Occipital lobe (tissue), 1 donor: ENCODE measurements at regions not wholly inside any gene's neighbourhood (a gene's known extent, or its start where the extent isn't known, plus 50 kb on each side); places are given as distances from the start of the nearest gene placed in this dataset.

Experiments
- DNase-seq: peaks from one replicate; lab custom pipeline; 2025; lab: John Stamatoyannopoulos, UW

DNA sequence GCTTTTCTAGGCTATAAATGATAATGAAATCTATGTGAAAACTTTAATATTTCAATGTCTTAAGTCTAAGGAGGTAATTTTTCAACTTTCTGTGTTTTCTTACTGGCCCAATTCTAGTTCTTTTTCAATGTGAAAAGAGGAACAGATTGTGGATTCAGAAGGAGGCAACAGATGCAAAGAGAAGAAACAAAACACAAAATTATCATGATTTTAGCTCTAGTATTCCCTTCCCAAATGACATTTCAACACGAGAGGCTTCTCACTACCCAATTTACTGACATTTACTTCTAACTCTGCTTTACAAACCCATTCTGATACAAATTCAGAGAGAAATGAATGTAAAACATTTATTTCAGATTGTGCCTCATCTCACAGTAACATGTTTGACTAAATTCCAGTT is 169.4 kb downstream of the WT1 start:
- DNase-seq = no peak

DNA sequence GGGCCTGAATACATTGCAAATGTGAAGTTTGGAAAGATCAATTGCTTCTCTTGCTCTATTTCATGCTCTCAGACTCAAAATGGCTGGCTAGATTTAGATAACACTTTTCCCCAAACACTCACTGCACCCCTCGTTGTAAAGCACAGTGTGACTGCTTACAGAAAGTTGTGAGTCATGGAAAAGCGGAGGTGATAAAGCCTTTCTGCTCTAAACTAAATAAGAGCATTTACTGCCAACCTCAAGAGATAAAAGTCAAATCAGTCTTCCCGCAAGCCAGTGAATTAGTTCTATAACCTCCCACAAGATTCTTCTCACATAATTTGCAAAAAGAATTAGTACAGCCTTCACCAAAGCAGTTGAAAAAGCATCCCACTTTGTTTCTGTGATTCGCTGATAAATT is 168.7 kb downstream of the WT1 start:
- no peak for DNase-seq

DNA sequence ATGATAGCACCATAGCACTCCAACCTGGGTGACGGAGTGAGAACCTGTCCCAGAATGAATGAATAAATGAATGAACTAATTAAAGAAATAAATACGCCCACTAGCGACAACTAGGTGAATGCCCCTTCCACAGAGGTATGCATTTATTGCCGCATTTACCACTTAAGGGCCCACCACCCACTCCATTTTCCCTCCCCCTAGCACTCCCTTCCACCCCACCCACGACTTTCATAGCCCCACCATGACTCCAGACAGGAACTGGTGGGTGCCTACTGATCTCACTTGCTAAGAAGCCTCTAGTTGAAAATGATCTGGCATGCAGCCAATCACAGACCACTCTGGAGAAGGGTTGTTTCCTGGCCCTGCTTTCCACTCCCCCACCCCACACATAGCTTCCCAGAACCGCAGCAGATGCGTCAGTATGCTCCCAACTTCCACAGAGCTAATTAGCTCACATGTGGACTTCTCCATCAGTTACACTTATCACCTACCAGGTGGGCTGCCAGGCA is 167.6 kb downstream of the WT1 start:
- no peak for DNase-seq

DNA sequence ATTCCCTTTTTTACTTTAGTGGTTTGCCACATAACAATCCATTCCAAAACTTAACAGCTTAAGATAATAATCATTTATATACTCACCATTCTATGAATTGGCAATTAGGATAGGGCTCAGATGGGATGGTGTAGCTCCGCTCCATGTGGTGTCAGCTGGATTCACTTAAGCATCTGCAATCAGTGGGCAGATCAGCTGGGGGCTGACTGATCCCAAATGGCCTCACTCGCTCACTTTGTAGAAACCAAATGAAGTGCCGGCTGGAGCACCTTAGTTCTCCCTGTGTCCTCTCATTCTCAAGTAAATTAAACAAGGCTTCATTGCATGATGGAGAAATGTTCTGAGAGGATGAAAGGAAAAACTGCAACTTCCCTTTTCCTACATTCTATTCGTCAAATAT is 161.4 kb downstream of the WT1 start:
- DNase-seq = no peak

DNA sequence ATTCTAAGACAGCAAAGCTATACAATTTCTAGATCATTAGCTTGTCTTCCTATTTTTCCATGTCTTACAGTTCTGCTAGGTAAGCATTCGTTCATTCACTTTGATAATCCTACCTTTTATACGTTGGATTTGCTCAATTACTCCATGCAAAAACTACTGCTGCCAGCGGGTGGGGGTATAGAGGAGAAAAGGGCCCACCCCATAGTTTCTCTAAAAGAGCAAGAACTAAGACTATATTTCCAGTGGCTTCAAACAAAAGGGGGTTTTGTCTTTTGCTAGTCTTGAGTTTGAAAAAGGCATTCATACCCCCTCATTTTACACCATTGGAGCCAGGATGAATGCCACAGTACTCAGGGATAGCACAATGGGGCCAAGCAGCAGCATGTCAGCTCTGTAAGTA is 155.7 kb downstream of the WT1 start:
- DNase-seq = no peak

DNA sequence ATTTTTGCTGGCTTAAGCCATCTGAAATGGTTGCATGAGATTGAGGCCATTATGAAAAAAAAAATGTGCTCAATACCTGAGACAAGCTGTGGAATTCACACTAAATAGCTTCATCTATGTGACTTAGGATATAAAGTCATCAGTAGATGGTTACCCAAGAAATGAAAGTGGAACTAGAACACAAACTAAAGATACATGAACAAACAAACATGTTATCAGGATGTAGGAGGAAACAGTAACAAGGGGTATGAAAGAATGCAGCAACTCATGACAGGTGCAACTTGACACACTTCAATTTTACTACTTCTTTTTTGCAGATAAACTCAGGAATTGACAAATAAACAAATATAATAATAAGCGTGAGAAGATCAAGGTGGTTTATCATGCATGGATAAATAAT is 155.0 kb downstream of the WT1 start:
- DNase-seq = no peak

DNA sequence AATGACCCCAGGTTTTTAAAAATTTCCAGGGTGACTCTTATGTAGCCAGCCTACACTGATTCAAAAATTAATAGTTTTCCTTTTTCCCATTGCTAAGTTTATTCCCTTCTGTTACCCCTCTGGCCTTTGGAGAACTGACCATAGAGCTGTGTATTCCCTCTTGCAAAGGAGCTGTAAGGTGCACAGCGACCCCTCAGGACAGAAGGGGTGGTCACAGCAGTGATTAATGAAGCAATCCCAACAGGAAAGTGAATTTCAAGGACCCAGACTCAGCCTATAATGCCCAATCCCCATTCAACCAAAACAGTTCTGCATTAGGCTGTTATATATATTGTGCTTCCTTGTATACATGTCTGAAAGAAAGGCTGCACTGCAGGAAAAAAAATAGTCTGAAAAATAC is 147.1 kb downstream of the WT1 start:
- no peak for DNase-seq

DNA sequence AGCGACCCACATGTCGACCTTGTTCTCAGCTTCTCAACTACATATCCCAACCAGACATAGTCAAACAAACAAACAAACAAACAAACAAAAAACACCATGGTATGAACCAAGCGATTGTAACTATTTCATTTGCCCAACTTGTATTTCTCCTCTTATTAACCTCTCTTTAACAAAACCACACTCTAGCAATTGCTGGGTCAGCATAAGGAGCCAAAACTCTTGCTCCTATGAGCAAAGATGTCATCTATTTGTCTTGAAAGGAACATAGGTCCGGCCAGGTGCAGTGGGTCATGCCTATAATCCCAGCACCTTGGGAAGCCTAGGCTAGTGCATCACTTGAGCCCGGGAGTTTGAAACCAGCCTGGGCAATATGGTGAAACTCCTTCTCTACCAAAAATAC is 145.6 kb downstream of the WT1 start:
- DNase-seq = no peak

DNA sequence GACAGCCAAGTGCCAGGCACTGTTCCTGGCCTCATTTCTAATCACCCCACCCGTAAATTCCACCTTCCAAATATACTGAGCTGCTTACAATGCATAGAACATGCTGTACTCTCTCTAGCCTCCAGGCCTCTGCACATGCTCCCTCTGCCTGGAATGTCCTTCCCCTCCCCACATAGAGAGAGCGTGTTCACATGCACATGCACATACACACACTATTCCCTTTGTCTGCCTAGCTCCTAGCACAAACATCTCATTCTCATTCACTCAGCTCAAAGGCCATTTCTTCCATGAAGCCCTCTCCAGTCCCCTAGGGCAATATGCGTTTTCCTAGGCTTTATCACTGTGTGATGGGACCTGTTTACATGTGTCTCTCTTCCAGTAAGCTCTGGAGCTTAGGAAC is 144.6 kb downstream of the WT1 start:
- peak; percentile 53 for DNase-seq

DNA sequence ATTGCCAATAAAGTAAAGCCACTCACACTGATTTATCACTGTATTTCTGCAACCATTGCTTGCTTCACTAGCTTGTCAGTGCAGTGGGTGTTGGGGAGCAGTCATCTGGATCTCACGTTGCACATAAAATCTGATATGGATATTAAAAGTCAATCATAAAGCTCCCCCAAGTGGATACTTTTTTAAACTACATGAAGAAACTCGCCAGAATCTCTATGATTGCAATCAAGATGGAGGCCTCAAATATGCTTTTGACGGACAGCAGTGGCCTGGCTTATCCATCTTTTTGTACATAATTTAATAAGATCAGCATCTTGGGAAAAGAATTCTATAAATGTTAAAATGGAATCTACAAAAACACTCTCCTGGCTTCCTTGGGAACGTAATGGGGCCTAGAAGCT is 137.7 kb downstream of the WT1 start:
- no peak for DNase-seq

DNA sequence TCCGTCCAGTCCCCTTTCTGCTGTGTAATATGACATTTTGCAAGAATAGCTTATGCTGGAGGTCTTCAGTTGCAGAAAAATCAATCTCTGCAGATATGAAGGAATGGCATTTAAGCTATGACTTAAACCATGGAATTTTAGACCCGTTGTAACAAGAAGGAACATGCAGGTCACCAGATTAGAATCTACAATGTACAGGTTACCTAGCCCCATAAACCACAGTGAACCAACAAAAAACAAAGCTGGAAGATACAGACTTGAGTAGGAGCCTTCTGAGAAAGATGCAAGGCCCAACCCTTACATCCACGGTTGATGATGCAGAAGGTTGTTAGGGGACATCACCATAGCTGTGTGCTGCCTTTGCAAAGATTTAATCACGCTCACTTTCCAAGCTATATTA is 132.5 kb downstream of the WT1 start:
- no peak for DNase-seq

DNA sequence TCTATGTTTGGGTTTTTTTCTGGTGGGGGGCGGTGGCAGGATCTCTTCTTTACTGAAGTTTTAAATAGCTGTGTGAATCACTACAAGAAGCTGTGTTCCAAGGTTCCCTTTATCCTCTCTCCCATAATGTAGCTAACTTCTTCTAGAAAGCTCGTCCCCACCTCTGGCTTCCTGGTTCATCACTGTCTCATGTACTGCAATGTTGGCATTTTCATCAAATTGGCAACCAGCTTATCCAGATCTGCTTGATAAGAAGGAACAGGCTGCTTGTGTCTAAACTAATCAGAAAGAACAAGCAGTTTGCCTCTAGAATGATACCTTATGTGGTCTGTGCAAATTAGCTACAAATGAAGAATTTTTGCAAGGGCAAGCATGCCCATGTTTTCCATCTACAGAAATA is 130.8 kb downstream of the WT1 start:
- no peak for DNase-seq

DNA sequence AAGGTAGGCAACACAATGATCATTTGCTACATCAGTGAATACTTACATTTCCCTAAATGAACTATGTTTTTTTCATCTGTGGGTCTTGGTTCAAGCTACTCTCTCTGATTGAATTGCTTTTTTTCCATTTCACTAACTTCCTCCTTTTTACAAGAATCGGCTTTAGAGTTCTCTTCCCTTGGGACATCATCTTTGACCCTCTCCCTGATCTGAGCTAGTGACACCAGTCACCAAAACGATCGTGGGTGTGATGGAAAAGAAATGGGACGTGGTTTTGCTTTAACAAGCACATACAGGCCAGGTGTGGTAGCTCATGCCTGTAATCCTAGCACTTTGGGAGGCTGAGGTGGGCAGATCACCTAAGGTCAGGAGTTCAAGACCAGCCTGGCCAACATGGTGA is 129.9 kb downstream of the WT1 start:
- DNase-seq = no peak

DNA sequence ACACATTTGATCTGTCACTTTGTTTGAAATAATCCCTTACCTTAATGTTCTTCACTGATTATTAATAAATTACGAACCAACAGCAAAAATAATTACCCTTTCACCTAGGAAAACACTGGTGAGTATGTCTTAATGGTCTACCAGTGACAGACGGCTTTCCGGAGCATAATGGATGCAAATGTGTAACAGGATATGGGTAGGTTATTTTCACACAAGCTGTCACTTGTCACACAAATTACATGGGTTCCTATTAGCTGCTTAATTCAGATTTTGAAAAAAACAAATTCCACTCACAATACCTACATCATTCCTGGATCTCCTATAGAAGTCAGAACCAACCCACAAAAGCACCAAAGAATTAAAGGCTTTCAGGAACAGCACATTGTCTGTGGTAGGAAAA is 127.9 kb downstream of the WT1 start:
- DNase-seq = no peak

DNA sequence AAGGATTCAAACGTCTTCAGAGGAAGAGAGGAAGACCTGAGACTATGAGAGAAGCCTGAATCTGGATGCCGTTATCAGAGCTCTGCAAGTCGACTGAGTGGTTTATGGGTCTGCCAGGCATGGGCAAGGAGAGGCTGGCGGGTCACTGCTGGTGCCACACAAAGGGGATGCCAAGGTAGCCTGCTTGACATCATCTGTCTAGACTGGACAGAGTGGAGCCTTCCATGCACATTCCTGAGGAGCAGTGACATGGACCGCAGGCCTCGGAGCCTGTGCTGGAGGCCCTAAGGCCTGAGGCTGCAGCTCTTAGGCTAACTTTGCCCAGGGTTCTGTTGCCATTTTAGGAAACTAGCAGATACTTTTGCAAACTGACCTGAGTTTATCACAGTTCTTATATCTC is 127.4 kb downstream of the WT1 start:
- no peak for DNase-seq

DNA sequence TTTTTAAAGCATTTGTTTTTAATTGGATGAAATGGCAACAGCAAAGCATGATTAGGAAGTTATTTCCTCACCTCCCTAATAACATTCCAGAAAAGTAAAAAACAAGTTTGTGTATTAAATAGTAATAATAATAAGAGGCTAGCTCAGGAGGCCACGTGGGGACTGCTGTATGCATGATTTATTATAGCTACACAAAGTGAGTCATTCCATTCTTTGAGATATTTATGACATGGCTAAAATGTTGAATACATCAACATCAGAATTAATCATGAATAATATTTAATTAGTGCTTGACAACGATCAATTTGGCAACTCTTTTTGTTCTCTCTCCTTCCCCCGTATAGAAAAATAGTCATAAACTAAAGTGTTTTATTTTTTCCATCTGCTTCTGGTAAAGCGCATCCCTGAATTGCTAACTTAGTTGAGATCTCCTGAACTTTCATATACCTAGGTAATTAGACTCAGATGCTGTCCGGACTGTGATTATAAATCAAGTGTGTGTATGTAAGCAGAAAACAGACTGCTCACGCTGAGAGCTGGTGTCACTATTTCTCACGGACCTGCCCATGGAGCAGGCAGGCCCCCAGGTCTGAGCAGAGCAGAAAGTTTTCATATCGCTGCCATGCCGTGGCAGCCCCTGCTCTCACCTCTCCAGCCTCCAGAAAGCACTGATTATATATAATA is 125.7 kb downstream of the WT1 start:
- DNase-seq = no peak

DNA sequence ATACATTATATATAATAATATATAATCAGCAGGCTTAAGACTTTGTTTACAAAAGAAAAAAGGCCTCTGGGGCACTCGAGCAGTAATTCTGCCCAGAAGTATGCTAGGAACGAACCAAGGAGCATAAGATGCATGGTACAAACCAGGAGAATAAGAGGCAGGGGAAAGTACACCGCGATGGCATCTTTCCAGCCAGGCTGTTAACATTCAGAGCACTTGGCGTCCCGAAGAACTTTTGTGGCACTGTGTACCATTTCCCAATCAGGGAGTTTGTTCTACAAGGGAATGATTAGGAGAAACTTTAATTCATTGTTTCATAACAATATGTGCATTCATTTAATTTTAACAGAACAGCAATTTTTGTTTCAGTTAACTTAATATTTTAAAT is 125.1 kb downstream of the WT1 start:
- DNase-seq = no peak

DNA sequence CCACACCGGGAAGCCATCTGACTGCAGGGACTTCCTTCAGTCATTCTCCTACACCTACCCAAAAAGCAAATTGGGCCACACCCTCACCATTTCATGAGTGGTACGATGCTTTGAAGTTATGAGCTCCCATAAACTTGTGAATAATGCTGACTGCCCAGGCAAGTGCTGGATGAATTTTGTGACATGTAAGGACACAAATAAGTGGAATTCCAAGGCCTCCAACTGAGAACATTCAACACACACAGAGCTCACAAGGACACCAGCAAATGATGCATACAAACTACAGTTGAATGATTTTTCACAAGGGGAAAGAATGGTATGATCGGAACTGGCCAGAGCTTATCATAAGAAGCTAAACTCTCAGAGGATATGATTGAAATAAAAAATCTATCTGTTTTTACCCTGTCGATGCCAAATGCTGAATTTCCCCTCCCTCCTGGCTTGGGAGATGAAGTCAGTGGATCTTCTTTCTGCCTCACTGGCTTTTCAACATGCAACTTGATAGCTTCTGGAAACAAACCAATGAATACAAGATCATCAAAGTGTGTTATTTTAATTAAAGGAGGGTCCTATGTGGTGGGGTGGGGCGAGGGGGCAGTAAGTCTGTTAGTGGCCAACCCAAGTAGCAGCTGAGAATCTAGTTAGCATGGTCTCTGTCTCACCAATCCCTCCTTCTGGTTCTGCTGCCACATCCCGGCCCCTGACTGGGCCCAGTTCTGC is 123.8 kb downstream of the WT1 start:
- DNase-seq = no peak

DNA sequence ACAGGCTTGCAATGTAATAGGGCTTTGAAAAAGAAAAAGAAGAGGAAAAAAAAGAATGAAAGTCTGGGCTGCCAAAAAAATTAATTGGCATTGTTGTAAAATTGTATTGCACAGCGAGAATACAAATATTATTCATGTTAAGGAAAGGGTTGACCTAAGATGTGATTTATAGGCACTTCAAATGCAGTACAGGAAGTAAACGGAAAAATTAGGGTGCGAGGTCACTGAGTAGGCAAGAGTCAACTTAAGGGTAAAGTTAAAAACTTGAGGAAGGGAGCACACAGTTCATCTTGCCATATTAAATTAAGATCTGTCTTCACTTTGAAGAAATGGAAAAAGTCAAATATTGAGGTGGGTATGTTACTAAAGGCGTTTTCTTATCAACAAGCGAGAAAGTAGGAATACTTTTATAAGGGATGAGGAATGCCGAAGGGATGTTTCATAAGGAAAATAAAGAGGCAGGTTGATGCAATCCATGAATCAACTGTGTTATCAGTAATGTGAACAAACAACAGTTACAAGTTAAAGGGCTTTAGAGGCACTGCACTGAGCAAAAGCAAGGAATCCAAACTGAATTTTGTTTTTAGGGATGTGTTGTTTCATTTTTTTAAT is 123.0 kb downstream of the WT1 start:
- DNase-seq = no peak

DNA sequence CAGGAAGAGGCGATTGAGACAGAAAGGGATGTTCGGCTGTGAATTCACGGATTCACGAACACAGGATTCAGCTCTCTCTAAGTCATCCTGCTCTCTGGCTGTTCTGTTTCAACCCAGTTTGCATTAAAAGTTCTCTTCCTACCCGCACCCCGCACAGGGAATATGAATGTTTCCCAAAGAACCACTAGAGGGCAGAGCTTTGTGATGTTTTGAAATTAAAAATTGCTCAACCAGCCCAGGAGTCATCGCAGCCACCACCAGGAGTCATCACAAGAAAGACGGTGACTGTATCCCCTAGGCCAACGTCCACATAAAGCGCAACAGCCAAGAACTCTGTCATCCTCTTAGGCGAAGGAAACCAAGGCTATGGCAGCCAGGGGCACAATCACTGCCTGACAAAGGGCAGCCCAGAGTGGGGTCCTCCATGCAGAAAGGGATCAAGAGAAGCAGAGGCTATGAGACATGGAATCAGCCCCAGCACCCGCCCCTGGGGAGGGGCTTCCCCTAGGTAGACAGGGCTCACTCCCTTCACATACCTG is 122.4 kb downstream of the WT1 start:
- no peak for DNase-seq

DNA sequence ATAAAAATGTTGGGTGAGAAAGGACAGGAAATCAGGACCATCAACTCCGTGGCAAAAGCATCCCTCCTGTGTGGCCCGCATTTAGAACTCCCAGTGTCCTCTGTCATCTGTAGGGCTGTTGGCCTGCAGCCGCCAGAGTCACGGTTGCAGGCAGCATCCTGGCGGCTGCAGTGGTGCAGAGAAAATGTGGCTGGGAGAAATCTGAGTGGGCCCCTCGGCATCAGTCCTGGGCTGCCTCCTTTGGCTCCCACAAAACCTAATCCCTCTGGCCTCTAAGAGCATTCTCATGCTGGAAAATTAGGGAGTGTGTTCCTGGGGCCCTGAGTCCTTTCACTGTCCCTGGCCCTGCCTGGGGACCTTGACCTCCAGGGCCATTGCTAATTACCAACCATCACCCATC is 121.9 kb downstream of the WT1 start:
- DNase-seq = no peak

DNA sequence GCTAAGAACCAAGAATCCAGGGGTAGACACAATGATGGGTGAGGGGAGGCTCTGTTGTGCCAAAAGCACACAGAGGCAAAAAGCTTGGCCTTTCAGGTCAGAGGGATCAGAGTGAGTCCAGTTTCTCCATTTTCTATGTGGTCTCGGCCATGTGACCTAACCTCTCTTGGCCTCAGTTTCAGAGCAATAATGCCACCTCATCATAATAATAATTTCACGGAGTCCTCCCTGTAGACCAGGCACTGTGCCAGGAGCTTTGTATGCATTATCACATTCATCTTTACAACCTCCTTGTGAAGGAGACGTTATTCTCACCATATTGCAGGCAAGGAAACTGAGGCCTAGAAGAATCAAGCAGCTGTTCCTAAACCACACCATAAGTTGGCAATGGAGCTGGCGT is 120.2 kb downstream of the WT1 start:
- no peak for DNase-seq

DNA sequence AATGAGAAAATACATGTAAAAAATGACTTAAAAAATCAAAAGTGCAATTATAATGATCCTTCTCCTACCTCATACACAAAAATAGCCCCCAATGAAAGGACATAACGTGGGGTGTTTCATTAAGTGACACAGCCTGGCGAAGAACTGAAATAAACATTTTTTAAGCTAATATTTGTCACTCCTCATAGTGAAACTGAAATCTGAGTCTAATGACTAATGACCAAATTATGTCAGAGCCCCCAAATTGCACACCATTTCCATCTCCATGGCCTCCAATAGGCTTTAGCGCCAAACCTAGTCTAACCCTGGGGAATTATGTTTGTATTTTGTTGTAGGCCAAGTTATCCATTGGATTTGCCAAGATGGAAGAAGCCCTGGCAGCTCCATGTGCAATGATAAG is 119.1 kb downstream of the WT1 start:
- DNase-seq = no peak
